HG03060 (cell line): ENCODE measurements at regions not wholly inside any gene's neighbourhood (a gene's known extent, or its start where the extent isn't known, plus 50 kb on each side); places are given as distances from the start of the nearest gene placed in this dataset.

Experiments
- ATAC-seq: cut with Tn5 transposase; IDR thresholded peaks from one replicate; pipeline ENCODE4 v1.9.1; 2021; ENCODE audit warnings: low read depth, moderate number of reproducible peaks; ENCODE audit not compliant: unreplicated experiment

GRCh38 chr2:104474716-104475115, 379.2 kb upstream of the POU3F3 start:
- no peak for ATAC-seq

GRCh38 chr2:104476075-104476474, 377.8 kb upstream of the POU3F3 start:
- ATAC-seq, result no peak

- ATAC-seq, result no peak
These were observed 377.3 kb upstream of the POU3F3 start for GRCh38 chr2:104476563-104476988.

GRCh38 chr2:104481341-104481740, 372.6 kb upstream of the POU3F3 start:
- no peak for ATAC-seq

GRCh38 chr2:104487366-104487765, 366.5 kb upstream of the POU3F3 start:
- no peak for ATAC-seq

GRCh38 chr2:104493698-104494097, 360.2 kb upstream of the POU3F3 start:
- no peak for ATAC-seq

- ATAC-seq, result no peak
These were observed 352.6 kb upstream of the POU3F3 start for GRCh38 chr2:104501342-104501741.

- ATAC-seq, result no peak
These were observed 352.0 kb upstream of the POU3F3 start for GRCh38 chr2:104501929-104502328.

GRCh38 chr2:104502901-104503300, 351.0 kb upstream of the POU3F3 start:
- no peak for ATAC-seq

- ATAC-seq, result no peak
These were observed 349.4 kb upstream of the POU3F3 start for GRCh38 chr2:104504331-104505073.

GRCh38 chr2:104518256-104518655, 335.7 kb upstream of the POU3F3 start:
- ATAC-seq, result no peak

GRCh38 chr2:104521247-104521646, 332.7 kb upstream of the POU3F3 start:
- ATAC-seq, result no peak

GRCh38 chr2:104523921-104524320, 330.0 kb upstream of the POU3F3 start:
- no peak for ATAC-seq

- ATAC-seq, result no peak
These were observed 325.8 kb upstream of the POU3F3 start for GRCh38 chr2:104528101-104528500.

GRCh38 chr2:104531122-104531521, 322.8 kb upstream of the POU3F3 start:
- ATAC-seq, result no peak

GRCh38 chr2:104537116-104537515, 316.8 kb upstream of the POU3F3 start:
- no peak for ATAC-seq

- ATAC-seq, result no peak
These were observed 315.8 kb upstream of the POU3F3 start for GRCh38 chr2:104538077-104538476.

- no peak for ATAC-seq
These were observed 314.3 kb upstream of the POU3F3 start for GRCh38 chr2:104539649-104540048.

- no peak for ATAC-seq
These were observed 308.9 kb upstream of the POU3F3 start for GRCh38 chr2:104545055-104545454.

- ATAC-seq, result no peak
These were observed 307.4 kb upstream of the POU3F3 start for GRCh38 chr2:104546537-104546936.

GRCh38 chr2:104547221-104547620, 306.7 kb upstream of the POU3F3 start:
- ATAC-seq, result no peak

- no peak for ATAC-seq
These were observed 292.7 kb upstream of the POU3F3 start for GRCh38 chr2:104561251-104561650.

GRCh38 chr2:104562537-104562936, 291.4 kb upstream of the POU3F3 start:
- ATAC-seq, result no peak
